Activated CD4-positive, alpha-beta T cell treated with anti-CD3 and anti-CD28 coated beads, Interleukin-10, Interleukin-2, amounts not matched to agents 100 ng/mL and 50 ng/mL, durations not matched to agents 16 hours and 8 hours (primary cell): ENCODE measurements at regions not wholly inside any gene's neighbourhood (a gene's known extent, or its start where the extent isn't known, plus 50 kb on each side); places are given as distances from the start of the nearest gene placed in this dataset.
"Not testable (repeated sequence)": the region's sequence is repeated elsewhere in the genome, so short reads cannot be mapped to it uniquely, and the experiment has no call there.

Experiments used
- DNase-seq: peaks from one replicate; pipeline ENCODE4 v3.0.0-alpha.2; 2020

- DNase-seq, result peak; percentile 57
Observed at GRCh38 chr12:27861428-27862167, 81.6 kb upstream of the MANSC4 start.

GRCh38 chr12:27859648-27860047 is 79.6 kb upstream of the MANSC4 start:
- no peak for DNase-seq

GRCh38 chr12:27857006-27857405 is 77.0 kb upstream of the MANSC4 start:
- not testable (repeated sequence) for DNase-seq

GRCh38 chr12:27852742-27853141 is 72.7 kb upstream of the MANSC4 start:
- DNase-seq, result no peak
